GM13976 (cell line): ENCODE measurements at regions not wholly inside any gene's neighbourhood (a gene's known extent, or its start where the extent isn't known, plus 50 kb on each side); places are given as distances from the start of the nearest gene placed in this dataset.

Experiments
- DNase-seq: peaks from one replicate; pipeline ENCODE4 v3.0.0; 2012; ENCODE audit warnings: low spot score
- CTCF ChIP-seq: IDR thresholded peaks from 2 replicates; pipeline ENCODE4 v1.5.1; 2012; ENCODE audit warnings: borderline replicate concordance, mild to moderate bottlenecking; ENCODE audit not compliant: insufficient read depth; ENCODE audit errors: extremely low read depth, missing control alignments, control extremely low read depth
- in situ Hi-C: fragments of 300-500 bp; cut with MboI; formaldehyde crosslinking; loops from one replicate; pipeline ENCODE4 v1.12.0; 2022; ENCODE audit warnings: low sequenced_read_pairs, mixed read lengths, inconsistent platforms; ENCODE audit not compliant: unreplicated experiment

- in situ Hi-C loops = no loop called here
- TF ChIP-seq CTCF = no peak
- DNase-seq = no peak
These were observed 727.9 kb upstream of the MAN1A1 start for GRCh38 chr6:120077489-120077888.

GRCh38 chr6:120058410-120058809 lies 708.8 kb upstream of the MAN1A1 start:
- in situ Hi-C loops = no loop called here
- no peak for DNase-seq
- no peak for TF ChIP-seq CTCF

- peak; percentile 18 for DNase-seq
- in situ Hi-C loops = no loop called here
- TF ChIP-seq CTCF = peak; percentile 65
These were observed 706.5 kb upstream of the MAN1A1 start for GRCh38 chr6:120056085-120056484.

GRCh38 chr6:120055071-120055470 lies 705.5 kb upstream of the MAN1A1 start:
- no peak for TF ChIP-seq CTCF
- in situ Hi-C loops = no loop called here

GRCh38 chr6:120039664-120040063 lies 690.1 kb upstream of the MAN1A1 start:
- TF ChIP-seq CTCF = no peak
- in situ Hi-C loops = no loop called here
- DNase-seq = no peak

More at GRCh38 chr6:120055071-120055470, 705.5 kb upstream of the MAN1A1 start:
- no peak for DNase-seq

- in situ Hi-C loops = no loop called here
- no peak for DNase-seq
- TF ChIP-seq CTCF = no peak
These were observed 682.3 kb upstream of the MAN1A1 start for GRCh38 chr6:120031837-120032236.

GRCh38 chr6:120026791-120027190 lies 677.2 kb upstream of the MAN1A1 start:
- in situ Hi-C loops = no loop called here
- no peak for TF ChIP-seq CTCF
- no peak for DNase-seq
